Progenitor cell of endocrine pancreas (in vitro differentiated cells): ENCODE measurements at regions not wholly inside any gene's neighbourhood (a gene's known extent, or its start where the extent isn't known, plus 50 kb on each side); places are given as distances from the start of the nearest gene placed in this dataset.

Experiments used
- DNase-seq: peaks from one replicate; pipeline ENCODE4 v3.0.0; 2021; ENCODE audit warnings: low spot score; ENCODE audit not compliant: unreplicated experiment
- H3K27ac Mint-ChIP-seq: 2 replicates; pipeline ENCODE4 v1.8.0; 2021; ENCODE audit warnings: mild to moderate bottlenecking, moderate library complexity, mixed read lengths
- H3K27me3 Mint-ChIP-seq: 2 replicates; pipeline ENCODE4 v1.8.0; 2021; ENCODE audit warnings: mixed read lengths
- H3K36me3 Mint-ChIP-seq: 2 replicates; pipeline ENCODE4 v1.8.0; 2022; ENCODE audit warnings: mixed read lengths; ENCODE audit not compliant: insufficient read depth
- H3K4me1 Mint-ChIP-seq: 2 replicates; pipeline ENCODE4 v1.8.0; 2021; ENCODE audit warnings: low read depth, mixed read lengths
- H3K4me3 Mint-ChIP-seq: 2 replicates; pipeline ENCODE4 v1.8.0; 2021; ENCODE audit warnings: low read depth, mild to moderate bottlenecking, moderate library complexity, mixed read lengths
- H3K9me3 Mint-ChIP-seq: 2 replicates; pipeline ENCODE4 v1.8.0; 2021; ENCODE audit warnings: low read depth, mixed read lengths
- TF ChIP-seq, protein P1 (sequence below): fragments of 200-600 bp; sonication (generic); IDR thresholded peaks from one replicate; pipeline ENCODE4 v1.5.0; 2021; ENCODE audit warnings: antibody characterized with exemption, mild to moderate bottlenecking; ENCODE audit not compliant: unreplicated experiment

DNA sequence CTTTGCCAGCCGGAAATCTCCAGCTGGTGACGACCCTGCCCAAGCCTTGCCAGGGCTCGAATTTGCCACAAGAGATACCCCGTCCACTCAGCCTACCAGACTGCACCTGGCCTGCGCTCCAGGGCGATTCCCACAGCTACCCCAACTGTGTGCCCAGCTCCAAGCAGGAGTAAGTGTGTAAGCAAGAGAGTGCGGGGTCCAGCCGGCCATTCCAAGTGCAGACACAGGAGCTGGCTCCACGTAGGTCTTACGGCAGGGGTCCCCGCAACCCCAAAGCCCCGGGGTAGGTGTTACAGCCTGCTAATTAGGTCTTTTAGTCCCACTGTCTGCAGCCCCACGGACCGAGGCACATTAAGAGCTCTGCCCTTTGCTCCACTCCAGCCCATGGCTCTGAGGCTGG is 1305.2 kb downstream of the ARAP2 start:
- Mint-ChIP-seq H3K9me3 (no peaks in the 10 kb centered on the region), H3K4me1 (no peaks in the 10 kb centered on the region), H3K4me3 (no peak overlapping the region), H3K36me3 (no peaks in the 10 kb centered on the region), H3K27ac (no peak overlapping the region), H3K27me3 (no peaks in the 10 kb centered on the region)
- no peak for DNase-seq
- TF ChIP-seq, protein P1, sequence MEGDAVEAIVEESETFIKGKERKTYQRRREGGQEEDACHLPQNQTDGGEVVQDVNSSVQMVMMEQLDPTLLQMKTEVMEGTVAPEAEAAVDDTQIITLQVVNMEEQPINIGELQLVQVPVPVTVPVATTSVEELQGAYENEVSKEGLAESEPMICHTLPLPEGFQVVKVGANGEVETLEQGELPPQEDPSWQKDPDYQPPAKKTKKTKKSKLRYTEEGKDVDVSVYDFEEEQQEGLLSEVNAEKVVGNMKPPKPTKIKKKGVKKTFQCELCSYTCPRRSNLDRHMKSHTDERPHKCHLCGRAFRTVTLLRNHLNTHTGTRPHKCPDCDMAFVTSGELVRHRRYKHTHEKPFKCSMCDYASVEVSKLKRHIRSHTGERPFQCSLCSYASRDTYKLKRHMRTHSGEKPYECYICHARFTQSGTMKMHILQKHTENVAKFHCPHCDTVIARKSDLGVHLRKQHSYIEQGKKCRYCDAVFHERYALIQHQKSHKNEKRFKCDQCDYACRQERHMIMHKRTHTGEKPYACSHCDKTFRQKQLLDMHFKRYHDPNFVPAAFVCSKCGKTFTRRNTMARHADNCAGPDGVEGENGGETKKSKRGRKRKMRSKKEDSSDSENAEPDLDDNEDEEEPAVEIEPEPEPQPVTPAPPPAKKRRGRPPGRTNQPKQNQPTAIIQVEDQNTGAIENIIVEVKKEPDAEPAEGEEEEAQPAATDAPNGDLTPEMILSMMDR: no peak

DNA sequence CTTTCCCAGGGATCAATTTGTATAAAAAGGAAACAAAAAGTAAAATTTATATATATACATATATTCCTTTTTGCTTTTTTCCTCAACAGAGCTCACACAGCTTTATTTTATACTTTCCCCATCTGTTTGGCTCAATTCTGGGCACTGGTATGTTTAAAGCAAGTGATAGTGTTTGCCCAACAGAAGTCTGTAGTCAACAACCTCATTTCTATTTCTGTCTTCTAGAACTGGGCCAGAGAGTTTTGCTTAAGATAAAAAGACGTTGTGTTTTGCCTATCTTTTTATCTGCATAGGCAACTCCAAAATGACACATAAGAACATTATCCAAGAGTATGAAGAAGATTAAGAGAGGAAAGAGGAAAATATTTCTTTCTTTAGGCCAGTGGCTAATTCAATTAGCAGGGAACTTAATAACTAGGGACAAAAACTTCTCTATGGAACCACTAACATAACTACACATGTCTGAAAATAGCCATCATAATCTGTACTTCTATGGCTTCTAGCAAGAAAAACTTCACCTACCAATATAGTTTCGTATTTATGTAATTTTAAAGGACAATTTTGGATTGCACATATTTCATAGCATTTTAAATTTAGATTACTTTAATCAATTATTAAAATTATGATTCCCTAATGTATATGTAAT is 1300.5 kb downstream of the ARAP2 start:
- Mint-ChIP-seq H3K4me1 (no peaks in the 10 kb centered on the region), H3K4me3 (no peak overlapping the region), H3K27ac (no peak overlapping the region), H3K27me3 (no peaks in the 10 kb centered on the region), H3K36me3 (no peaks in the 10 kb centered on the region), H3K9me3 (no peaks in the 10 kb centered on the region)
- TF ChIP-seq, protein P1: no peak
- no peak for DNase-seq

GRCh38 chr4:34950926-34951325 is 1293.4 kb downstream of the ARAP2 start:
- H3K4me1 Mint-ChIP-seq: no peaks in the 10 kb centered on the region
- no peak overlapping the region for H3K4me3 Mint-ChIP-seq
- H3K27me3 Mint-ChIP-seq: no peaks in the 10 kb centered on the region
- no peak overlapping the region for H3K27ac Mint-ChIP-seq
- DNase-seq: no peak
- H3K36me3 Mint-ChIP-seq: no peaks in the 10 kb centered on the region
- H3K9me3 Mint-ChIP-seq: no peaks in the 10 kb centered on the region
- TF ChIP-seq, protein P1: no peak

- Mint-ChIP-seq H3K4me3 (no peak overlapping the region), H3K4me1 (no peaks in the 10 kb centered on the region), H3K36me3 (no peaks in the 10 kb centered on the region), H3K9me3 (no peaks in the 10 kb centered on the region), H3K27me3 (no peaks in the 10 kb centered on the region), H3K27ac (no peak overlapping the region)
- DNase-seq: no peak
- TF ChIP-seq, protein P1: no peak
These were observed 1291.0 kb downstream of the ARAP2 start for GRCh38 chr4:34953145-34953799.

DNA sequence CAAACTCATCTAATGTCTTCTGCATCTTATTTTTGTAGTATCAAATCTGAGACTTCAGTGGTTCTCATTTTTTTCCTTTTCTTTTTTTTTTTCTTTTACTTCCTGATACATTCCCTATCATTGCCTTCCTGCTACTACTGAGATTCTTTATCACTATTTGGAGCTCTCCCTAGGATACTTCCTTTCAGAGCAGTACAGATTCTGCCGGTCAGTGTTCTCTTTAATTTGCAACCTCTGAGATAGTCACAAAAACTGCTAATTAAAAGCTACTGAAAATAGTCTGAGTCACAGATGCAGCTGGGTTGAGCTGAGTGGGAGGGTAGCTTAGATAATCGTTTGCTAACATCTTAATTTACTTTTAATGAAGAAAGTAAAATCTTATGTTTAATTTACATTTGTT is 1279.7 kb downstream of the ARAP2 start:
- DNase-seq: no peak
- Mint-ChIP-seq H3K27ac (no peak overlapping the region), H3K4me3 (no peak overlapping the region), H3K4me1 (no peaks in the 10 kb centered on the region), H3K27me3 (no peaks in the 10 kb centered on the region), H3K9me3 (no peaks in the 10 kb centered on the region), H3K36me3 (no peaks in the 10 kb centered on the region)
- TF ChIP-seq, protein P1: no peak
